HG03159 (cell line): ENCODE measurements at regions not wholly inside any gene's neighbourhood (a gene's known extent, or its start where the extent isn't known, plus 50 kb on each side); places are given as distances from the start of the nearest gene placed in this dataset.
A peak's percentile ranks its signal among the peaks of the same experiment; 100 is the strongest.

Experiments
- ATAC-seq: cut with Tn5 transposase; IDR thresholded peaks from one replicate; pipeline ENCODE4 v1.9.1; 2021; ENCODE audit warnings: mild to moderate bottlenecking, moderate library complexity; ENCODE audit not compliant: unreplicated experiment

- ATAC-seq = no peak
Measured at GRCh38 chr2:8045081-8045614, 636.7 kb upstream of the ID2 start.

GRCh38 chr2:8046849-8047248, 635.0 kb upstream of the ID2 start:
- ATAC-seq = no peak

- ATAC-seq = no peak
Measured at GRCh38 chr2:8049176-8049575, 632.7 kb upstream of the ID2 start.

GRCh38 chr2:8049851-8050571, 631.8 kb upstream of the ID2 start:
- peak; percentile 93 for ATAC-seq

GRCh38 chr2:8053216-8053615, 628.6 kb upstream of the ID2 start:
- no peak for ATAC-seq

- no peak for ATAC-seq
Measured at GRCh38 chr2:8054070-8054469, 627.8 kb upstream of the ID2 start.

GRCh38 chr2:8058652-8059051, 623.2 kb upstream of the ID2 start:
- peak; percentile 57 for ATAC-seq

GRCh38 chr2:8059255-8059654, 622.6 kb upstream of the ID2 start:
- ATAC-seq = no peak

- ATAC-seq = no peak
Measured at GRCh38 chr2:8059794-8060193, 622.1 kb upstream of the ID2 start.

- no peak for ATAC-seq
Measured at GRCh38 chr2:8061219-8061618, 620.6 kb upstream of the ID2 start.

GRCh38 chr2:8064603-8065002, 617.3 kb upstream of the ID2 start:
- ATAC-seq = no peak

GRCh38 chr2:8065191-8065590, 616.7 kb upstream of the ID2 start:
- no peak for ATAC-seq

GRCh38 chr2:8067784-8068336, 614.0 kb upstream of the ID2 start:
- ATAC-seq = no peak

GRCh38 chr2:8072907-8073306, 608.9 kb upstream of the ID2 start:
- no peak for ATAC-seq

- ATAC-seq = no peak
Measured at GRCh38 chr2:8073916-8074315, 607.9 kb upstream of the ID2 start.

GRCh38 chr2:8076448-8077342, 605.2 kb upstream of the ID2 start:
- no peak for ATAC-seq

- no peak for ATAC-seq
Measured at GRCh38 chr2:8078705-8079104, 603.2 kb upstream of the ID2 start.

GRCh38 chr2:8080063-8080462, 601.8 kb upstream of the ID2 start:
- ATAC-seq = no peak

- ATAC-seq = no peak
Measured at GRCh38 chr2:8081130-8081529, 600.7 kb upstream of the ID2 start.

GRCh38 chr2:8082840-8083239, 599.0 kb upstream of the ID2 start:
- ATAC-seq = no peak

- ATAC-seq = no peak
Measured at GRCh38 chr2:8086357-8086756, 595.5 kb upstream of the ID2 start.
